RWPE1 (cell line): ENCODE measurements at regions not wholly inside any gene's neighbourhood (a gene's known extent, or its start where the extent isn't known, plus 50 kb on each side); places are given as distances from the start of the nearest gene placed in this dataset.

Experiments
- CTCF ChIA-PET: fragments of 350-600 bp; sonication (Branson Sonifier 250); formaldehyde crosslinking; extraction: SDS; loops from one replicate; lab custom pipeline; 2021; lab: Yijun Ruan, JAX
- POLR2A ChIA-PET: fragments of 400-600 bp; formaldehyde crosslinking; extraction: SDS; loops from one replicate; lab custom pipeline; 2020; ENCODE audit warnings: antibody characterized with exemption; ENCODE audit not compliant: low non-redundant PET; lab: Yijun Ruan, JAX
- DNase-seq: peaks from one replicate; pipeline ENCODE4 v3.0.0; 2012; ENCODE audit warnings: low spot score
- H3K27ac ChIP-seq: fragments of 450-650 bp; 2 replicates; pipeline ENCODE4 v1.5.1; 2017
- CTCF ChIP-seq: fragments of 450-650 bp; conservative IDR thresholded peaks from 2 replicates; pipeline ENCODE4 v1.5.1; 2017; ENCODE audit warnings: low read depth, mild to moderate bottlenecking

- H3K27ac ChIP-seq, result no peak overlapping the region
- TF ChIP-seq CTCF, result no peak
- ChIA-PET CTCF (no interaction called here), POLR2A (no interaction called here)
- DNase-seq, result no peak
Observed at GRCh38 chr1:191260056-191260455, 782.4 kb upstream of the BRINP3 start.

- no peak overlapping the region for H3K27ac ChIP-seq
- TF ChIP-seq CTCF, result no peak
- CTCF ChIA-PET, result no interaction called here
- no peak for DNase-seq
- POLR2A ChIA-PET, result no interaction called here
Observed at GRCh38 chr1:191261111-191261510, 783.4 kb upstream of the BRINP3 start.

GRCh38 chr1:191279266-191279800 is 801.7 kb upstream of the BRINP3 start:
- CTCF ChIA-PET, result no interaction called here
- H3K27ac ChIP-seq, result no peak overlapping the region
- POLR2A ChIA-PET, result no interaction called here
- TF ChIP-seq CTCF, result no peak
- DNase-seq, result no peak

GRCh38 chr1:191284175-191284574 is 806.5 kb upstream of the BRINP3 start:
- ChIA-PET CTCF (no interaction called here), POLR2A (no interaction called here)
- DNase-seq, result no peak
- H3K27ac ChIP-seq, result no peak overlapping the region
- no peak for TF ChIP-seq CTCF

GRCh38 chr1:191290441-191290840 is 812.8 kb upstream of the BRINP3 start:
- no peak overlapping the region for H3K27ac ChIP-seq
- no peak for TF ChIP-seq CTCF
- no peak for DNase-seq
- ChIA-PET POLR2A (no interaction called here), CTCF (no interaction called here)

- H3K27ac ChIP-seq, result no peak overlapping the region
- CTCF ChIA-PET, result no interaction called here
- TF ChIP-seq CTCF, result no peak
- DNase-seq, result no peak
- POLR2A ChIA-PET, result no interaction called here
Observed at GRCh38 chr1:191305370-191305769, 827.7 kb upstream of the BRINP3 start.
